A673 (cell line): ENCODE measurements at regions not wholly inside any gene's neighbourhood (a gene's known extent, or its start where the extent isn't known, plus 50 kb on each side); places are given as distances from the start of the nearest gene placed in this dataset.

ENCODE experiments used
- BruUV-seq: library from RNA; stranded (reverse); fragments of 400-500 nt; replicated peaks from 2 replicates; lab custom pipeline; 2021; lab: Mats Ljungman, UMichigan
- CTCF ChIA-PET: fragments of 300-600 bp; sonication (Branson Sonifier 250); formaldehyde crosslinking; loops from one replicate; lab custom pipeline; 2022; ENCODE audit warnings: antibody characterized with exemption; lab: Charles Lee
- POLR2A ChIA-PET: fragments of 300-600 bp; sonication (Branson Sonifier 250); formaldehyde crosslinking; loops from one replicate; lab custom pipeline; 2022; ENCODE audit warnings: antibody characterized with exemption; ENCODE audit not compliant: low non-redundant PET; lab: Charles Lee
- DNase-seq: peaks from one replicate; pipeline ENCODE4 v3.0.0-alpha.2; 2015; ENCODE audit warnings: low spot score
- H3K27ac ChIP-seq: fragments of 200-600 bp; sonication (generic); 2 replicates; pipeline ENCODE4 v1.5.1; 2016; ENCODE audit warnings: mixed run types, low read depth, mild to moderate bottlenecking, mixed read lengths, antibody characterized with exemption, low read length; ENCODE audit not compliant: poor library complexity, severe bottlenecking
- H3K27me3 ChIP-seq: fragments of 200-600 bp; sonication (generic); replicated peaks from 2 replicates; pipeline ENCODE4 v1.6.1; 2017; ENCODE audit warnings: mixed run types, low read depth, mild to moderate bottlenecking, mixed read lengths, antibody characterized with exemption, low read length; ENCODE audit not compliant: insufficient read depth, poor library complexity
- H3K36me3 ChIP-seq: fragments of 200-600 bp; sonication (generic); 2 replicates; pipeline ENCODE4 v1.6.1; 2016; ENCODE audit warnings: mixed run types, mild to moderate bottlenecking, mixed read lengths, antibody characterized with exemption, low read length; ENCODE audit not compliant: insufficient read depth, poor library complexity, severe bottlenecking
- H3K4me1 ChIP-seq: fragments of 200-600 bp; sonication (generic); 2 replicates; pipeline ENCODE4 v1.6.1; 2017; ENCODE audit warnings: mixed run types, mild to moderate bottlenecking, mixed read lengths, antibody characterized with exemption, low read length; ENCODE audit not compliant: insufficient read depth, poor library complexity, severe bottlenecking
- H3K4me3 ChIP-seq: fragments of 200-600 bp; sonication (generic); 2 replicates; pipeline ENCODE4 v1.5.1; 2016; ENCODE audit warnings: low read depth, mixed run types, mild to moderate bottlenecking, mixed read lengths, low read length; ENCODE audit not compliant: poor library complexity, severe bottlenecking
- H3K9me3 ChIP-seq: fragments of 200-600 bp; sonication (generic); 2 replicates; pipeline ENCODE4 v1.6.1; 2016; ENCODE audit warnings: mixed run types, low read depth, mild to moderate bottlenecking, mixed read lengths, antibody characterized with exemption, low read length; ENCODE audit not compliant: poor library complexity, severe bottlenecking
- CTCF ChIP-seq: fragments of 300-800, 200-600 bp; sonication (generic); conservative IDR thresholded peaks from 2 replicates; pipeline ENCODE4 v1.5.1; 2017; ENCODE audit warnings: low read depth, mild to moderate bottlenecking, antibody characterized with exemption, low read length, moderate library complexity, mixed read lengths
- EZH2 ChIP-seq: fragments of 200-600 bp; sonication (generic); IDR thresholded peaks from 2 replicates; pipeline ENCODE4 v1.6.1; 2017; ENCODE audit warnings: borderline replicate concordance, low read depth, mild to moderate bottlenecking, mixed read lengths, antibody characterized with exemption, low read length; ENCODE audit not compliant: poor library complexity, severe bottlenecking
- intact Hi-C: fragments of 100-400 bp; cut with micrococcal nuclease; formaldehyde crosslinking; loops from one replicate; pipeline ENCODE4 v1.10.0; 2022; ENCODE audit not compliant: unreplicated experiment

- H3K36me3 ChIP-seq, result no peaks in the 10 kb centered on the region
- DNase-seq, result no peak
- no peak overlapping the region for H3K27ac ChIP-seq
- intact Hi-C loops, result no loop called here
- H3K27me3 ChIP-seq, result no peaks in the 10 kb centered on the region
- ChIA-PET POLR2A (no interaction called here), CTCF (no interaction called here)
- BruUV-seq, result no TSS peak
- no peak for TF ChIP-seq CTCF
- no peak for TF ChIP-seq EZH2
- no peak overlapping the region for H3K4me3 ChIP-seq
- H3K4me1 ChIP-seq, result peaks cover 27% of the 10 kb centered on the region
- H3K9me3 ChIP-seq, result no peaks in the 10 kb centered on the region
These were observed 192.0 kb downstream of the BCHE start for GRCh38 chr3:165645191-165645590.

- Histone ChIP-seq H3K27me3 (no peaks in the 10 kb centered on the region), H3K9me3 (no peaks in the 10 kb centered on the region), H3K4me3 (no peak overlapping the region), H3K27ac (no peak overlapping the region), H3K4me1 (peaks cover 27% of the 10 kb centered on the region), H3K36me3 (no peaks in the 10 kb centered on the region)
- ChIA-PET POLR2A (no interaction called here), CTCF (no interaction called here)
- DNase-seq, result no peak
- no peak for TF ChIP-seq CTCF
- TF ChIP-seq EZH2, result no peak
- intact Hi-C loops, result no loop called here
- no TSS peak for BruUV-seq
These were observed 192.9 kb downstream of the BCHE start for GRCh38 chr3:165644331-165644730.

GRCh38 chr3:165643425-165643824 lies 193.8 kb downstream of the BCHE start:
- CTCF ChIA-PET, result no interaction called here
- no TSS peak for BruUV-seq
- H3K36me3 ChIP-seq, result no peaks in the 10 kb centered on the region
- no peaks in the 10 kb centered on the region for H3K27me3 ChIP-seq
- POLR2A ChIA-PET, result no interaction called here
- peaks cover 27% of the 10 kb centered on the region for H3K4me1 ChIP-seq
- no peak overlapping the region for H3K4me3 ChIP-seq
- intact Hi-C loops, result no loop called here
- DNase-seq, result no peak
- H3K9me3 ChIP-seq, result no peaks in the 10 kb centered on the region
- no peak for TF ChIP-seq CTCF
- TF ChIP-seq EZH2, result no peak
- H3K27ac ChIP-seq, result no peak overlapping the region
